ENCODE measurements at regions not wholly inside any gene's neighbourhood (a gene's known extent, or its start where the extent isn't known, plus 50 kb on each side); places are given as distances from the start of the nearest gene placed in this dataset.

DNA sequence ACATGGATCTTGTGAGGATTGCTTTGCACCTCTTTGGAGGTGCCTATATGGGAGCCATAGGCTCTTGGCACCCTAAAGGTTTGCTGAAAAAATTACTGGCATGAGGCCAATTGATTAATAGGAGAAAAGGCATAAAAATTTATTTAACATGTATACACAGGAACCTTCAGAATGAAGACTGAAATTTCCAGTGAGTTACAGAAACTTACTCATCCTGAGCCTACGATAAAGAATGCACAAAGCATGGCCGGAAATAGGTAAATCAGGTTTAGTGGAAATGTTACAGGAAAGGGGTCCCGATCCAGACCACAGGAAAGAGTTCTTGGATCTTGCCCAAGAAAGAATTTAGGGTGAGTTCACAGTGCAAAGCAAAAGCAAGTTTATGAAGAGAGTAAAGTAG lies 625.3 kb downstream of the MMUT start:
- intact Hi-C loops (cut with micrococcal nuclease; ENCODE audit: unreplicated experiment) (no loop called here), in situ Hi-C loops (cut with MboI) (no loop called here)
- ChIA-PET RAD21 (ENCODE audit: unreplicated experiment) (no interaction called here), POLR2A (no interaction called here), CTCF (no interaction called here), SMC1A (ENCODE audit: uncharacterized antibody, unreplicated experiment) (no interaction called here)
- Histone ChIP-seq H3K4me1 (ENCODE audit: control insufficient read depth, insufficient read depth, low read length) (no peaks in the 10 kb centered on the region), H3K36me3 (ENCODE audit: control insufficient read depth in 2 of 2, insufficient read depth in 2 of 2, low read length in 1 of 2) (no peaks in the 10 kb centered on the region), H3K9ac (ENCODE audit: control insufficient read depth, insufficient read depth, low read length) (no peak overlapping the region), H3K79me2 (ENCODE audit: control insufficient read depth, insufficient read depth, low read length) (no peaks in the 10 kb centered on the region), H3K4me2 (ENCODE audit: control insufficient read depth, insufficient read depth) (no peak overlapping the region), H3K9me3 (replicated peaks; ENCODE audit: control insufficient read depth, insufficient read depth, low read length) (no peaks in the 10 kb centered on the region), H4K20me1 (ENCODE audit: control insufficient read depth, insufficient read depth) (no peaks in the 10 kb centered on the region), H2AFZ (ENCODE audit: control insufficient read depth, low read depth, low read length) (no peak overlapping the region), H3K4me3 (no peak overlapping the region), H3K27ac (ENCODE audit: control insufficient read depth, insufficient read depth) (no peak overlapping the region), H3K27me3 (replicated peaks in 1 of 2; ENCODE audit: control insufficient read depth in 2 of 2, insufficient read depth in 2 of 2, low read length in 1 of 2) (no peaks in the 10 kb centered on the region)
- BruUV-seq (replicated peaks) = no TSS peak
- ATAC-seq = no peak
- 0% methylated on average over 3 of the region's 3 CpGs for WGBS (ENCODE audit: insufficient coverage, insufficient replicate concordance, low lambda C conversion rate, missing lambda C conversion rate)
- FAIRE-seq = no peak
- no peak for DNase-seq (ENCODE audit: low read depth, low spot score)
- TF ChIP-seq RAD51 (IDR thresholded peaks at IDR 0.05) (no peak), TAF1 (IDR thresholded peaks at IDR 0.05; ENCODE audit: borderline replicate concordance, low read depth, low read length) (no peak), SUPT20H (IDR thresholded peaks at IDR 0.05; ENCODE audit: borderline replicate concordance, control insufficient read depth, low read depth, low read length) (no peak), RFX5 (IDR thresholded peaks at IDR 0.05; ENCODE audit: low read depth, low read length) (no peak), HCFC1 (IDR thresholded peaks at IDR 0.05; ENCODE audit: low read length) (no peak), MTA3 (IDR thresholded peaks at IDR 0.05; ENCODE audit: borderline replicate concordance, low read length) (no peak), EZH2 (IDR thresholded peaks at IDR 0.05; ENCODE audit: borderline replicate concordance, control insufficient read depth, low read depth, low read length) (no peak), EP300 (IDR thresholded peaks at IDR 0.05; ENCODE audit: borderline replicate concordance in 1 of 2, control insufficient read depth in 1 of 2, low read depth in 2 of 2, low read length in 2 of 2) (no peak), NFYA (IDR thresholded peaks at IDR 0.05; ENCODE audit: borderline replicate concordance, low read depth, low read length) (no peak), MYB (IDR thresholded peaks at IDR 0.05; ENCODE audit: borderline replicate concordance, low read depth, low read length) (no peak), POU2F2 (IDR thresholded peaks at IDR 0.05; ENCODE audit: borderline replicate concordance, low read depth, low read length) (no peak), ZNF622 (IDR thresholded peaks at IDR 0.05) (no peak), LARP7 (IDR thresholded peaks at IDR 0.05) (no peak)
- TF ChIP-seq, protein P1, sequence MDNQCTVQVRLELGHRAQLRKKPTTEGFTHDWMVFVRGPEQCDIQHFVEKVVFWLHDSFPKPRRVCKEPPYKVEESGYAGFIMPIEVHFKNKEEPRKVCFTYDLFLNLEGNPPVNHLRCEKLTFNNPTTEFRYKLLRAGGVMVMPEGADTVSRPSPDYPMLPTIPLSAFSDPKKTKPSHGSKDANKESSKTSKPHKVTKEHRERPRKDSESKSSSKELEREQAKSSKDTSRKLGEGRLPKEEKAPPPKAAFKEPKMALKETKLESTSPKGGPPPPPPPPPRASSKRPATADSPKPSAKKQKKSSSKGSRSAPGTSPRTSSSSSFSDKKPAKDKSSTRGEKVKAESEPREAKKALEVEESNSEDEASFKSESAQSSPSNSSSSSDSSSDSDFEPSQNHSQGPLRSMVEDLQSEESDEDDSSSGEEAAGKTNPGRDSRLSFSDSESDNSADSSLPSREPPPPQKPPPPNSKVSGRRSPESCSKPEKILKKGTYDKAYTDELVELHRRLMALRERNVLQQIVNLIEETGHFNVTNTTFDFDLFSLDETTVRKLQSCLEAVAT (IDR thresholded peaks at IDR 0.05) = no peak
- TF ChIP-seq, protein P2, sequence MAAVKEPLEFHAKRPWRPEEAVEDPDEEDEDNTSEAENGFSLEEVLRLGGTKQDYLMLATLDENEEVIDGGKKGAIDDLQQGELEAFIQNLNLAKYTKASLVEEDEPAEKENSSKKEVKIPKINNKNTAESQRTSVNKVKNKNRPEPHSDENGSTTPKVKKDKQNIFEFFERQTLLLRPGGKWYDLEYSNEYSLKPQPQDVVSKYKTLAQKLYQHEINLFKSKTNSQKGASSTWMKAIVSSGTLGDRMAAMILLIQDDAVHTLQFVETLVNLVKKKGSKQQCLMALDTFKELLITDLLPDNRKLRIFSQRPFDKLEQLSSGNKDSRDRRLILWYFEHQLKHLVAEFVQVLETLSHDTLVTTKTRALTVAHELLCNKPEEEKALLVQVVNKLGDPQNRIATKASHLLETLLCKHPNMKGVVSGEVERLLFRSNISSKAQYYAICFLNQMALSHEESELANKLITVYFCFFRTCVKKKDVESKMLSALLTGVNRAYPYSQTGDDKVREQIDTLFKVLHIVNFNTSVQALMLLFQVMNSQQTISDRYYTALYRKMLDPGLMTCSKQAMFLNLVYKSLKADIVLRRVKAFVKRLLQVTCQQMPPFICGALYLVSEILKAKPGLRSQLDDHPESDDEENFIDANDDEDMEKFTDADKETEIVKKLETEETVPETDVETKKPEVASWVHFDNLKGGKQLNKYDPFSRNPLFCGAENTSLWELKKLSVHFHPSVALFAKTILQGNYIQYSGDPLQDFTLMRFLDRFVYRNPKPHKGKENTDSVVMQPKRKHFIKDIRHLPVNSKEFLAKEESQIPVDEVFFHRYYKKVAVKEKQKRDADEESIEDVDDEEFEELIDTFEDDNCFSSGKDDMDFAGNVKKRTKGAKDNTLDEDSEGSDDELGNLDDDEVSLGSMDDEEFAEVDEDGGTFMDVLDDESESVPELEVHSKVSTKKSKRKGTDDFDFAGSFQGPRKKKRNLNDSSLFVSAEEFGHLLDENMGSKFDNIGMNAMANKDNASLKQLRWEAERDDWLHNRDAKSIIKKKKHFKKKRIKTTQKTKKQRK (IDR thresholded peaks at IDR 0.05; ENCODE audit: low read depth, low read length) = no peak
- TF ChIP-seq, protein P3, sequence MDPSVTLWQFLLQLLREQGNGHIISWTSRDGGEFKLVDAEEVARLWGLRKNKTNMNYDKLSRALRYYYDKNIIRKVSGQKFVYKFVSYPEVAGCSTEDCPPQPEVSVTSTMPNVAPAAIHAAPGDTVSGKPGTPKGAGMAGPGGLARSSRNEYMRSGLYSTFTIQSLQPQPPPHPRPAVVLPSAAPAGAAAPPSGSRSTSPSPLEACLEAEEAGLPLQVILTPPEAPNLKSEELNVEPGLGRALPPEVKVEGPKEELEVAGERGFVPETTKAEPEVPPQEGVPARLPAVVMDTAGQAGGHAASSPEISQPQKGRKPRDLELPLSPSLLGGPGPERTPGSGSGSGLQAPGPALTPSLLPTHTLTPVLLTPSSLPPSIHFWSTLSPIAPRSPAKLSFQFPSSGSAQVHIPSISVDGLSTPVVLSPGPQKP (IDR thresholded peaks at IDR 0.05; ENCODE audit: low read depth, low read length) = no peak
- TF ChIP-seq, protein P4, sequence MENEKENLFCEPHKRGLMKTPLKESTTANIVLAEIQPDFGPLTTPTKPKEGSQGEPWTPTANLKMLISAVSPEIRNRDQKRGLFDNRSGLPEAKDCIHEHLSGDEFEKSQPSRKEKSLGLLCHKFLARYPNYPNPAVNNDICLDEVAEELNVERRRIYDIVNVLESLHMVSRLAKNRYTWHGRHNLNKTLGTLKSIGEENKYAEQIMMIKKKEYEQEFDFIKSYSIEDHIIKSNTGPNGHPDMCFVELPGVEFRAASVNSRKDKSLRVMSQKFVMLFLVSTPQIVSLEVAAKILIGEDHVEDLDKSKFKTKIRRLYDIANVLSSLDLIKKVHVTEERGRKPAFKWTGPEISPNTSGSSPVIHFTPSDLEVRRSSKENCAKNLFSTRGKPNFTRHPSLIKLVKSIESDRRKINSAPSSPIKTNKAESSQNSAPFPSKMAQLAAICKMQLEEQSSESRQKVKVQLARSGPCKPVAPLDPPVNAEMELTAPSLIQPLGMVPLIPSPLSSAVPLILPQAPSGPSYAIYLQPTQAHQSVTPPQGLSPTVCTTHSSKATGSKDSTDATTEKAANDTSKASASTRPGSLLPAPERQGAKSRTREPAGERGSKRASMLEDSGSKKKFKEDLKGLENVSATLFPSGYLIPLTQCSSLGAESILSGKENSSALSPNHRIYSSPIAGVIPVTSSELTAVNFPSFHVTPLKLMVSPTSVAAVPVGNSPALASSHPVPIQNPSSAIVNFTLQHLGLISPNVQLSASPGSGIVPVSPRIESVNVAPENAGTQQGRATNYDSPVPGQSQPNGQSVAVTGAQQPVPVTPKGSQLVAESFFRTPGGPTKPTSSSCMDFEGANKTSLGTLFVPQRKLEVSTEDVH (IDR thresholded peaks at IDR 0.05; ENCODE audit: low read depth, partially characterized antibody) = no peak

All from GM12878 (cell line).